ENCODE measurements at regions not wholly inside any gene's neighbourhood (a gene's known extent, or its start where the extent isn't known, plus 50 kb on each side); places are given as distances from the start of the nearest gene placed in this dataset.

GRCh38 chr21:14903172-14903865 lies 161.5 kb downstream of the NRIP1 start:
- Histone ChIP-seq H3K4me1 (ENCODE audit: control insufficient read depth in 2 of 3, insufficient read depth in 2 of 3, low read depth in 1 of 3, low read length in 3 of 3) (no peaks in the 10 kb centered on the region), H3K9ac (ENCODE audit: low read length in 3 of 3) (no peak overlapping the region), H3K27ac (ENCODE audit: low read depth in 2 of 2, low read length in 2 of 2) (no peak overlapping the region), H3K36me3 (ENCODE audit: control insufficient read depth in 2 of 3, insufficient read depth in 3 of 3, low read length in 3 of 3) (no peaks in the 10 kb centered on the region), H3K27me3 (ENCODE audit: control insufficient read depth, insufficient read depth, low read length) (no peaks in the 10 kb centered on the region), H3K4me3 (ENCODE audit: low read length in 3 of 3) (no peak overlapping the region), H3K9me3 (ENCODE audit: control insufficient read depth in 2 of 3, insufficient read depth in 1 of 3, low read length in 3 of 3) (no peaks in the 10 kb centered on the region)
- no peak for TF ChIP-seq CTCF (IDR thresholded peaks at IDR 0.05; ENCODE audit: borderline replicate concordance, extremely low read depth, insufficient read depth)
- intact Hi-C loops (cut with DNase I) = no loop called here
- no peak for FAIRE-seq
- no peak for DNase-seq

GRCh38 chr21:14901482-14901958 lies 163.3 kb downstream of the NRIP1 start:
- Histone ChIP-seq H3K4me1 (ENCODE audit: control insufficient read depth in 2 of 3, insufficient read depth in 2 of 3, low read depth in 1 of 3, low read length in 3 of 3) (no peaks in the 10 kb centered on the region), H3K9me3 (ENCODE audit: control insufficient read depth in 2 of 3, insufficient read depth in 1 of 3, low read length in 3 of 3) (no peaks in the 10 kb centered on the region), H3K9ac (ENCODE audit: low read length in 3 of 3) (no peak overlapping the region), H3K27ac (ENCODE audit: low read depth in 2 of 2, low read length in 2 of 2) (no peak overlapping the region), H3K27me3 (ENCODE audit: control insufficient read depth, insufficient read depth, low read length) (no peaks in the 10 kb centered on the region), H3K36me3 (ENCODE audit: control insufficient read depth in 2 of 3, insufficient read depth in 3 of 3, low read length in 3 of 3) (no peaks in the 10 kb centered on the region), H3K4me3 (ENCODE audit: low read length in 3 of 3) (no peak overlapping the region)
- DNase-seq (no peak), FAIRE-seq (no peak)
- intact Hi-C loops (cut with DNase I) = no loop called here
- no peak for TF ChIP-seq CTCF (IDR thresholded peaks at IDR 0.05; ENCODE audit: borderline replicate concordance, extremely low read depth, insufficient read depth)

GRCh38 chr21:14900611-14901010 lies 164.2 kb downstream of the NRIP1 start:
- intact Hi-C loops (cut with DNase I) = no loop called here
- no peaks in the 10 kb centered on the region for H3K4me1 ChIP-seq (ENCODE audit: control insufficient read depth in 2 of 3, insufficient read depth in 2 of 3, low read depth in 1 of 3, low read length in 3 of 3)
- DNase-seq (no peak), FAIRE-seq (no peak)
- TF ChIP-seq CTCF (IDR thresholded peaks at IDR 0.05; ENCODE audit: borderline replicate concordance, extremely low read depth, insufficient read depth) = no peak
- H3K4me3 ChIP-seq (ENCODE audit: low read length in 3 of 3) = no peak overlapping the region
- H3K27me3 ChIP-seq (ENCODE audit: control insufficient read depth, insufficient read depth, low read length) = no peaks in the 10 kb centered on the region
- H3K36me3 ChIP-seq (ENCODE audit: control insufficient read depth in 2 of 3, insufficient read depth in 3 of 3, low read length in 3 of 3) = no peaks in the 10 kb centered on the region
- H3K9me3 ChIP-seq (ENCODE audit: control insufficient read depth in 2 of 3, insufficient read depth in 1 of 3, low read length in 3 of 3) = no peaks in the 10 kb centered on the region
- no peak overlapping the region for H3K27ac ChIP-seq (ENCODE audit: low read depth in 2 of 2, low read length in 2 of 2)
- no peak overlapping the region for H3K9ac ChIP-seq (ENCODE audit: low read length in 3 of 3)

GRCh38 chr21:14900058-14900457 lies 164.7 kb downstream of the NRIP1 start:
- no peak for TF ChIP-seq CTCF (IDR thresholded peaks at IDR 0.05; ENCODE audit: borderline replicate concordance, extremely low read depth, insufficient read depth)
- Histone ChIP-seq H3K9me3 (ENCODE audit: control insufficient read depth in 2 of 3, insufficient read depth in 1 of 3, low read length in 3 of 3) (no peaks in the 10 kb centered on the region), H3K4me1 (ENCODE audit: control insufficient read depth in 2 of 3, insufficient read depth in 2 of 3, low read depth in 1 of 3, low read length in 3 of 3) (no peaks in the 10 kb centered on the region), H3K27ac (ENCODE audit: low read depth in 2 of 2, low read length in 2 of 2) (no peak overlapping the region), H3K9ac (ENCODE audit: low read length in 3 of 3) (no peak overlapping the region), H3K36me3 (ENCODE audit: control insufficient read depth in 2 of 3, insufficient read depth in 3 of 3, low read length in 3 of 3) (no peaks in the 10 kb centered on the region), H3K27me3 (ENCODE audit: control insufficient read depth, insufficient read depth, low read length) (no peaks in the 10 kb centered on the region), H3K4me3 (ENCODE audit: low read length in 3 of 3) (no peak overlapping the region)
- intact Hi-C loops (cut with DNase I) = no loop called here
- DNase-seq (no peak), FAIRE-seq (no peak)

Measured in kidney (tissue), 13 donors.